Activated CD4-positive, alpha-beta T cell treated with anti-CD3 and anti-CD28 coated beads for 4 hours (primary cell): ENCODE measurements at regions not wholly inside any gene's neighbourhood (a gene's known extent, or its start where the extent isn't known, plus 50 kb on each side); places are given as distances from the start of the nearest gene placed in this dataset.

ENCODE experiments used
- DNase-seq, 2 donors: peaks; one replicate each; pipeline ENCODE4 v3.0.0-alpha.2; 2020

- no peak for DNase-seq
These were observed 318.1 kb upstream of the RTL1 start for GRCh38 chr14:101221549-101222160.

GRCh38 chr14:101222362-101223070 is 319.0 kb upstream of the RTL1 start:
- DNase-seq: no peak

GRCh38 chr14:101223127-101223526 is 319.6 kb upstream of the RTL1 start:
- DNase-seq: no peak

GRCh38 chr14:101223561-101224162 is 320.1 kb upstream of the RTL1 start:
- DNase-seq: no peak

GRCh38 chr14:101224356-101225156 is 321.0 kb upstream of the RTL1 start:
- DNase-seq: no peak

- DNase-seq: no peak
These were observed 321.9 kb upstream of the RTL1 start for GRCh38 chr14:101225157-101226152.

GRCh38 chr14:101226265-101226602 is 322.7 kb upstream of the RTL1 start:
- DNase-seq: no peak

GRCh38 chr14:101226603-101227425 is 323.3 kb upstream of the RTL1 start:
- no peak for DNase-seq

- no peak for DNase-seq
These were observed 324.4 kb upstream of the RTL1 start for GRCh38 chr14:101227611-101228594.

- DNase-seq: no peak
These were observed 325.5 kb upstream of the RTL1 start for GRCh38 chr14:101228949-101229541.

GRCh38 chr14:101229666-101230065 is 326.1 kb upstream of the RTL1 start:
- DNase-seq: no peak

- DNase-seq: no peak
These were observed 326.8 kb upstream of the RTL1 start for GRCh38 chr14:101230161-101230850.

GRCh38 chr14:101230851-101231550 is 327.5 kb upstream of the RTL1 start:
- DNase-seq: no peak

GRCh38 chr14:101231828-101232227 is 328.3 kb upstream of the RTL1 start:
- DNase-seq: no peak

GRCh38 chr14:101232340-101233020 is 328.8 kb upstream of the DIO3 start:
- DNase-seq: no peak

GRCh38 chr14:101233021-101233366 is 328.3 kb upstream of the DIO3 start:
- DNase-seq: no peak

GRCh38 chr14:101233391-101233790 is 327.9 kb upstream of the DIO3 start:
- no peak for DNase-seq

- DNase-seq: no peak
These were observed 327.5 kb upstream of the DIO3 start for GRCh38 chr14:101233808-101234207.
